Fibroblast of lung (primary cell): ENCODE measurements at regions not wholly inside any gene's neighbourhood (a gene's known extent, or its start where the extent isn't known, plus 50 kb on each side); places are given as distances from the start of the nearest gene placed in this dataset.

Experiments used
- EZH2 ChIP-seq: IDR thresholded peaks from 2 replicates; pipeline ENCODE4 v1.5.1; 2012; ENCODE audit warnings: low read length, control low read depth, mild to moderate bottlenecking; ENCODE audit errors: missing control alignments
- TF ChIP-seq, protein P1 (sequence below), 2 donors: IDR thresholded peaks in 1 of 2; conservative IDR thresholded peaks in 1 of 2; 1 replicate in 1 of 2; 2 replicates in 1 of 2; pipeline ENCODE4 v1.5.1; 2011 to 2012; ENCODE audit warnings: low read length in 2 of 2, control low read depth in 1 of 2, inconsistent platforms in 1 of 2, low read depth in 1 of 2, mild to moderate bottlenecking in 1 of 2

DNA sequence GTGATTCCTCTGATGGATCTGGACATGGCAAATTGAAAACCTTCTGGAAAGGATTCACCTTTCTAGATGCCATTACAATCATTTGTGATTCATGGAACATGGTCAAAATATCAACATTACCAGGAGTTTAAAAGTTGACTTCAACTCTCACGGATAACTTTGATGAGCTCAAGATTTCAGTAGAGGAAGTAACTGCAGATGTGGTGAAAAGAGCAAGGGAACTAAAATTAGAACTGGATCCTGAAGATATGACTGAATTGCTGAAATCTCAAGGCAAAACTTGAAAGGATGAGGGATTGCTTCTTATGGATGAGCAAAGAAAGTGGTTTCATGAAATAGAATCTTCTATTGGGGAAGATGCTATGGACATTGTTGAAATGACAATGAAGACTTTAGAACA, 293.6 kb downstream of the ARHGAP12 start:
- TF ChIP-seq, protein P1, sequence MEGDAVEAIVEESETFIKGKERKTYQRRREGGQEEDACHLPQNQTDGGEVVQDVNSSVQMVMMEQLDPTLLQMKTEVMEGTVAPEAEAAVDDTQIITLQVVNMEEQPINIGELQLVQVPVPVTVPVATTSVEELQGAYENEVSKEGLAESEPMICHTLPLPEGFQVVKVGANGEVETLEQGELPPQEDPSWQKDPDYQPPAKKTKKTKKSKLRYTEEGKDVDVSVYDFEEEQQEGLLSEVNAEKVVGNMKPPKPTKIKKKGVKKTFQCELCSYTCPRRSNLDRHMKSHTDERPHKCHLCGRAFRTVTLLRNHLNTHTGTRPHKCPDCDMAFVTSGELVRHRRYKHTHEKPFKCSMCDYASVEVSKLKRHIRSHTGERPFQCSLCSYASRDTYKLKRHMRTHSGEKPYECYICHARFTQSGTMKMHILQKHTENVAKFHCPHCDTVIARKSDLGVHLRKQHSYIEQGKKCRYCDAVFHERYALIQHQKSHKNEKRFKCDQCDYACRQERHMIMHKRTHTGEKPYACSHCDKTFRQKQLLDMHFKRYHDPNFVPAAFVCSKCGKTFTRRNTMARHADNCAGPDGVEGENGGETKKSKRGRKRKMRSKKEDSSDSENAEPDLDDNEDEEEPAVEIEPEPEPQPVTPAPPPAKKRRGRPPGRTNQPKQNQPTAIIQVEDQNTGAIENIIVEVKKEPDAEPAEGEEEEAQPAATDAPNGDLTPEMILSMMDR (conservative IDR thresholded peaks at IDR 0.05 in 1 of 2, IDR thresholded peaks at IDR 0.05 in 1 of 2; ENCODE audit: low read depth in 1 of 2, low read length in 2 of 2) = no peak
- TF ChIP-seq EZH2 = no peak
